Heart right ventricle (tissue), 16 donors: ENCODE measurements at regions not wholly inside any gene's neighbourhood (a gene's known extent, or its start where the extent isn't known, plus 50 kb on each side); places are given as distances from the start of the nearest gene placed in this dataset.

Experiments
- ATAC-seq, 8 donors: fragments of 200-7000 bp; cut with Tn5 transposase; one replicate each; pipeline ENCODE4 v1.9.1; 2020; ENCODE audit warnings: mild to moderate bottlenecking in 8 of 8, moderate library complexity in 8 of 8, moderate number of reproducible peaks in 1 of 8
- DNase-seq, 2 donors: peaks; one replicate each; pipeline ENCODE4 v3.0.0-alpha.2; 2020
- H3K27ac ChIP-seq, 10 donors: fragments of 200-600 bp; sonication (generic) in 2 of 10; one replicate each; pipeline versions ENCODE4 v1.5.0 to v1.8.0; 2020 to 2022; ENCODE audit warnings: mild to moderate bottlenecking in 3 of 10
- H3K27me3 ChIP-seq, 7 donors: fragments of 200-600 bp; one replicate each; pipeline ENCODE4 v1.8.0; 2021 to 2022; ENCODE audit warnings: mild to moderate bottlenecking in 2 of 7
- H3K36me3 ChIP-seq, 9 donors: fragments of 200-600 bp; sonication (generic) in 1 of 9; one replicate each; pipeline versions ENCODE4 v1.5.0 to v1.8.0; 2020 to 2022; ENCODE audit warnings: mild to moderate bottlenecking in 2 of 9
- H3K4me1 ChIP-seq, 9 donors: fragments of 200-600 bp; sonication (generic) in 1 of 9; one replicate each; pipeline versions ENCODE4 v1.5.0 to v1.8.0; 2020 to 2022; ENCODE audit warnings: mild to moderate bottlenecking in 4 of 9
- H3K4me3 ChIP-seq, 10 donors: fragments of 200-600 bp; sonication (generic) in 2 of 10; one replicate each; pipeline versions ENCODE4 v1.5.0 to v1.8.0; 2020 to 2022; ENCODE audit warnings: mild to moderate bottlenecking in 7 of 10, moderate library complexity in 2 of 10
- H3K9me3 ChIP-seq, 11 donors: fragments of 200-600 bp in 10 of 11; sonication (generic) in 2 of 11; one replicate each; pipeline versions ENCODE4 v1.5.0 to v1.8.0; 2013 to 2022; ENCODE audit warnings: mild to moderate bottlenecking in 2 of 11, control low read depth in 1 of 11, moderate library complexity in 1 of 11
- CTCF ChIP-seq, 9 donors: fragments of 200-600 bp; sonication (generic) in 2 of 9; IDR thresholded peaks; one replicate each; pipeline versions ENCODE4 v1.5.0 to v1.8.0; 2021 to 2022; ENCODE audit warnings: antibody characterized with exemption in 9 of 9, mild to moderate bottlenecking in 5 of 9, moderate library complexity in 1 of 9
- WGBS, 2 donors: extraction: QIAGEN DNeasy Blood & Tissue Kit; methylation state at CpG; one replicate each; pipeline ENCODE4 v1.1.7; 2013; ENCODE audit warnings: inconsistent platforms in 1 of 2; 5-methylcytosine and 5-hydroxymethylcytosine counted together
- intact Hi-C, 10 donors: fragments of 100-400 bp; cut with DNase I; formaldehyde crosslinking; loops; one replicate each; pipeline versions ENCODE4 v1.11.1 to v1.14.2; 2022
- donor health status: Arrhythmogenic right ventricular cardiomyopathy.
- donor health status: ischemic (EF 13 %, LVEDD 7.1; RV severe dilation, severe dysfunction).
- donor health status: healthy with polysubstance abuse.
- donor health status: DM: no; HTN: yes; CAD: no.
- donor health status: DM: no; HTN: no; CAD: no.
- donor health status: ischemic (EF 25% LVEDD 6.9; RV normal size, moderate dysfunction).
- donor health status: ischemic (EF 25% LVEDD 5.7; RV mildly dilated, moderate dysfunction).
- donor health status: healthy.
- donor health status: DM: yes; HTN: yes; CAD: no.
- donor health status: Ischemic cardiomyopathy.
- donor health status: ischemic (EF 35%, LVEDD 5.7; RV mildly dilated, moderate dysfunction).
- donor health status: nonischemic (EF 11% LVEDD 7.7; RV severe dilation, severe dysfunction).
- donor health status: DM: yes; HTN: yes; CAD: no.
- donor health status: PGD.
- donor health status: ischemic (EF 29% LVEDD 5.4; RV normal size, mild dysfunction).
- donor health status: nonischemic (EF 23%, LVEDD 6.1; RV moderate dilation, normal function).

GRCh38 chr2:121073320-121074210 lies 211.4 kb downstream of the TFCP2L1 start:
- 90 to 93% methylated on average over 26 of the region's 26 CpGs for WGBS, 2 donors
- intact Hi-C loops, result loop anchor here in 4 of 10 donors (2.0 to 10.0 kb wide), 4 partner anchors 337 to 729 kb away; partner anchors contain the start of gene INHBB (in 1 of the 4)
- Histone ChIP-seq H3K36me3 (no peaks in the 10 kb centered on the region), H3K9me3 (no peaks in the 10 kb centered on the region), H3K27me3 (peaks cover 0 to 58% (median 41%) of the 10 kb centered on the region in 7 donors), H3K27ac (no peak overlapping the region), H3K4me3 (no peak overlapping the region), H3K4me1 (peaks cover 0 to 23% (median 3%) of the 10 kb centered on the region in 9 donors)
- TF ChIP-seq CTCF (IDR thresholded peaks at IDR 0.05), result no peak
- DNase-seq, result no peak
- ATAC-seq, result no peak

GRCh38 chr2:121074293-121074932 lies 210.6 kb downstream of the TFCP2L1 start:
- Histone ChIP-seq H3K36me3 (no peaks in the 10 kb centered on the region), H3K27ac (no peak overlapping the region), H3K27me3 (peaks cover 0 to 58% (median 41%) of the 10 kb centered on the region in 7 donors), H3K4me1 (peaks cover 0 to 23% (median 3%) of the 10 kb centered on the region in 9 donors), H3K9me3 (no peaks in the 10 kb centered on the region), H3K4me3 (no peak overlapping the region)
- no peak for TF ChIP-seq CTCF (IDR thresholded peaks at IDR 0.05)
- WGBS, 2 donors, result 57% methylated on average over 11 of the region's 11 CpGs
- DNase-seq (no peak), ATAC-seq (no peak)
- intact Hi-C loops, result loop anchor here in 2 of 10 donors (5.0 to 10.0 kb wide), 2 partner anchors 377 to 730 kb away; partner anchors contain the start of gene INHBB (in 1 of the 2)

- Histone ChIP-seq H3K4me1 (peaks cover 0 to 23% (median 3%) of the 10 kb centered on the region in 9 donors), H3K27me3 (peaks cover 0 to 58% (median 41%) of the 10 kb centered on the region in 7 donors), H3K27ac (no peak overlapping the region), H3K4me3 (peak overlapping the region in 3 of 10 donors; percentile 11 to 20 (median 15)), H3K36me3 (no peaks in the 10 kb centered on the region), H3K9me3 (no peaks in the 10 kb centered on the region)
- TF ChIP-seq CTCF (IDR thresholded peaks at IDR 0.05), result no peak
- ATAC-seq, result peak in 5 of 8 donors; percentile 26 to 61 (median 57)
- DNase-seq, result no peak
- intact Hi-C loops, result loop anchor here in 2 of 10 donors (5.0 to 10.0 kb wide), 2 partner anchors 378 to 730 kb away; partner anchors contain the start of gene INHBB (in 1 of the 2)
- WGBS, 2 donors, result 6 to 9% methylated on average over 14 of the region's 14 CpGs
Measured at GRCh38 chr2:121075006-121075551, 209.9 kb downstream of the TFCP2L1 start.
